H1 (cell line): ENCODE measurements at regions not wholly inside any gene's neighbourhood (a gene's known extent, or its start where the extent isn't known, plus 50 kb on each side); places are given as distances from the start of the nearest gene placed in this dataset.

Source experiments
- CHD2 ChIP-seq: IDR thresholded peaks from 2 replicates; pipeline ENCODE4 v1.6.1; 2012; ENCODE audit warnings: low read length, improper control_type of control experiment
- KDM4A ChIP-seq: IDR thresholded peaks from one replicate; pipeline ENCODE4 v1.7.1; 2012; ENCODE audit warnings: low read depth, mild to moderate bottlenecking, moderate library complexity, low read length, inconsistent platforms; ENCODE audit not compliant: severe bottlenecking
- KDM5A ChIP-seq: fragments of 200-600 bp; IDR thresholded peaks from 2 replicates; pipeline ENCODE4 v1.7.1; 2012; ENCODE audit warnings: mild to moderate bottlenecking, low read length, inconsistent platforms, mixed read lengths
- MAFK ChIP-seq: IDR thresholded peaks from 2 replicates; pipeline ENCODE4 v1.6.1; 2012; ENCODE audit warnings: low read depth, mild to moderate bottlenecking, improper control_type of control experiment, low read length

- no peak for TF ChIP-seq KDM4A
- TF ChIP-seq CHD2 = no peak
- no peak for TF ChIP-seq MAFK
- TF ChIP-seq KDM5A = no peak
- TF ChIP-seq, all 59 proteins: peak for 0
These were observed 1234.2 kb downstream of the BCL11B start (continued) for GRCh38 chr14:98037831-98038230.
